ENCODE measurements at regions not wholly inside any gene's neighbourhood (a gene's known extent, or its start where the extent isn't known, plus 50 kb on each side); places are given as distances from the start of the nearest gene placed in this dataset.

DNA sequence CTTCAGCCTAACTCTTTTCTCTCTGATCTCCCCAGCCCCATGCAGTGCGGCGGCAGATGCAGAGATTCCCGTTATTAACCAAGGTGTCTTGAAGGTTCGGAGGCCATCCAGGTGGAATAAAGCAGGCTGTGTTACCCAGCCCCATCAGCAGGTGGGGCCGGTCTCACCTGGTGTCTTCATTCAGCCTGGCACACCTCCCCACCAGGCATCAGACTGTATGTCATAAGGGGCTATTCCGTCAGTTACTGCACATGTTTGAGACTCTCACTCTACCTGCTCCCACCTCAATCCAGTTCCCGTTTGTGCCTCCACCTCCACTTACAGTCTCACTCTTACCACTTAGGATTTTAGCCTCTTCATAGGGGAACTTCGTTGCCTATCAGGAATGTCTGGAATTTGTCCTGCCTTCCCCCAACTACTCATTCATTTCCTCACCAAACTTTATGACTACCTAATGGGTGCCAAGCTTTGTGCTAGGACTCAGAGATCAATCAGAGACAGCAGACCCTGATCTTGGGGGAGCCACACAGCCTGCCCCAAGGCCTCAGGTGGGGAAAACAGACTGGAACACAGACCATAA, 170.2 kb downstream of the PLPP3 start:
- no peak for DNase-seq
- H2BK5ac ChIP-seq (ENCODE audit: low read depth, low read length, poor library complexity, severe bottlenecking) = no peak overlapping the region
- 80% methylated on average over 8 of the region's 8 CpGs for WGBS
- H3K27me3 ChIP-seq (ENCODE audit: control insufficient read depth in 1 of 2, insufficient read depth in 1 of 2, low read length in 2 of 2) = peaks cover 0 to 3% of the 10 kb centered on the region in 2 experiments
- no peak overlapping the region for H3K9ac ChIP-seq (ENCODE audit: low read length)
- H3K4ac ChIP-seq (ENCODE audit: low read depth in 1 of 2, low read length in 2 of 2) = no peak overlapping the region
- no peaks in the 10 kb centered on the region for H3K9me3 ChIP-seq (ENCODE audit: control insufficient read depth, low read length)
- H3K18ac ChIP-seq (ENCODE audit: low read depth in 1 of 2, low read length in 2 of 2) = no peak overlapping the region
- H3K4me1 ChIP-seq (ENCODE audit: control insufficient read depth, insufficient read depth, low read depth, low read length) = no peaks in the 10 kb centered on the region
- H2BK120ac ChIP-seq (ENCODE audit: low read depth, low read length) = no peak overlapping the region
- H3K36me3 ChIP-seq (ENCODE audit: control insufficient read depth in 1 of 2, insufficient read depth in 2 of 2, low read depth in 1 of 2, low read length in 2 of 2) = no peaks in the 10 kb centered on the region
- no peak overlapping the region for H3K27ac ChIP-seq (ENCODE audit: low read length, poor library complexity, severe bottlenecking)
- no peak overlapping the region for H4K91ac ChIP-seq (ENCODE audit: low read length)
- H3K14ac ChIP-seq (ENCODE audit: low read length in 2 of 2) = no peak overlapping the region
- H3K4me3 ChIP-seq (ENCODE audit: insufficient read depth in 1 of 2, low read depth in 1 of 2, low read length in 2 of 2) = no peak overlapping the region
- H2AFZ ChIP-seq (ENCODE audit: low read depth, low read length) = no peak overlapping the region
- H3K4me2 ChIP-seq (ENCODE audit: low read length, poor library complexity, severe bottlenecking) = no peak overlapping the region
- H2BK12ac ChIP-seq (ENCODE audit: low read length in 2 of 2) = no peak overlapping the region
- no peak overlapping the region for H2BK15ac ChIP-seq (ENCODE audit: low read depth, poor library complexity, severe bottlenecking)
- no peak overlapping the region for H3K23ac ChIP-seq (ENCODE audit: low read length in 2 of 2)
- no peaks in the 10 kb centered on the region for H3K79me1 ChIP-seq (replicated peaks; ENCODE audit: low read length, poor library complexity, severe bottlenecking)
- H4K8ac ChIP-seq (ENCODE audit: low read length) = no peak overlapping the region
- H2AK5ac ChIP-seq (ENCODE audit: low read length, severe bottlenecking) = no peak overlapping the region

DNA sequence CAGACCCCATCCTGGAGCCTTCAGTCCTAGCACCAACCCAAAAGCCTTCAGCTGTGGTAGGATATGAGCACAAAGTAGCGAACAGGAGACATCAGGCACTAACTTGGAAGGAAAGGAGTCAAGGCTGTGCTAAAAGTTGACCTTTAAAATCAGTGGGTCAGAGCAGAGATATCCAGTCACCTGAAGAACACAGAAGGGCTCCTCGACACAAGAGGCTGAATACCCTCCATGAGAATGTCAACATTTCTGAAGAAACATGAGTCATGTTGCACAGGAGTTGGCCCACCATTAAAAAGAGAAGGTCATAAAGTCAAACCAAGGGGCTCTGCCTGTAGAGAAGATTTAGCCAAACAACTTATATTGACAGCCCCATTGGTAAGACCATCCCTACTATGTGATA, 172.5 kb downstream of the PLPP3 start:
- Histone ChIP-seq H3K23ac (ENCODE audit: low read length in 2 of 2) (no peak overlapping the region), H2AK5ac (ENCODE audit: low read length, severe bottlenecking) (no peak overlapping the region), H3K27me3 (ENCODE audit: control insufficient read depth in 1 of 2, insufficient read depth in 1 of 2, low read length in 2 of 2) (no peaks in the 10 kb centered on the region), H3K18ac (ENCODE audit: low read depth in 1 of 2, low read length in 2 of 2) (no peak overlapping the region), H4K91ac (ENCODE audit: low read length) (no peak overlapping the region), H2BK120ac (ENCODE audit: low read depth, low read length) (no peak overlapping the region), H4K8ac (ENCODE audit: low read length) (no peak overlapping the region), H3K4ac (ENCODE audit: low read depth in 1 of 2, low read length in 2 of 2) (no peak overlapping the region), H3K4me2 (ENCODE audit: low read length, poor library complexity, severe bottlenecking) (no peak overlapping the region), H3K4me1 (ENCODE audit: control insufficient read depth, insufficient read depth, low read depth, low read length) (no peaks in the 10 kb centered on the region), H3K4me3 (ENCODE audit: insufficient read depth in 1 of 2, low read depth in 1 of 2, low read length in 2 of 2) (no peak overlapping the region), H2BK12ac (ENCODE audit: low read length in 2 of 2) (no peak overlapping the region), H3K27ac (ENCODE audit: low read length, poor library complexity, severe bottlenecking) (no peak overlapping the region), H2AFZ (ENCODE audit: low read depth, low read length) (no peak overlapping the region), H3K79me1 (replicated peaks; ENCODE audit: low read length, poor library complexity, severe bottlenecking) (no peaks in the 10 kb centered on the region), H3K9ac (ENCODE audit: low read length) (no peak overlapping the region), H2BK5ac (ENCODE audit: low read depth, low read length, poor library complexity, severe bottlenecking) (no peak overlapping the region), H2BK15ac (ENCODE audit: low read depth, poor library complexity, severe bottlenecking) (no peak overlapping the region), H3K9me3 (ENCODE audit: control insufficient read depth, low read length) (no peaks in the 10 kb centered on the region), H3K14ac (ENCODE audit: low read length in 2 of 2) (no peak overlapping the region), H3K36me3 (ENCODE audit: control insufficient read depth in 1 of 2, insufficient read depth in 2 of 2, low read depth in 1 of 2, low read length in 2 of 2) (no peaks in the 10 kb centered on the region)
- no peak for DNase-seq
- 52% methylated on average over 2 of the region's 2 CpGs for WGBS

DNA sequence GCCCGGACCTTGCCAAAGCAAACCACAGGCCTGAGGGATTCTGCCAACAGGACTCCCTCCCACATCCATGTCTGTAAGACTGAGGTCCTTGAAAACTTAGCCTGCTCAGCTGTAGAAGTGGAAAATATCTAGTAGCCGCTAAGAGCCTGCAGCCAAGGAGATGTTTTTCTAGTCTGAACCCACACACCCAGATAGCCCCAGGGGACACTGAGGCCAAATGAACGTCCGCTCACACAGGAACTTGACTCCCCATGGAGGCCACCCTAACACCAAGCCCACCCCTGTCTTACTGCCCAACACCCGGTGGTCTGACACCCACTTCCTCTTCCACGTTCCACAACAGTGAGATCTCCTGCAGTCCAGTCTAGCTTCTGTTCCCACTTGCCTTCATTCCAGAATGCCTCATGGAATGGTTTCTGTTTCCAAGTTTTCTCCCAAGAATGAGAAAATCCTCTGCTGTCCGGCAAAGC, 174.8 kb downstream of the PLPP3 start:
- Histone ChIP-seq H2AK5ac (ENCODE audit: low read length, severe bottlenecking) (no peak overlapping the region), H3K4me1 (ENCODE audit: control insufficient read depth, insufficient read depth, low read depth, low read length) (no peaks in the 10 kb centered on the region), H3K4me3 (ENCODE audit: insufficient read depth in 1 of 2, low read depth in 1 of 2, low read length in 2 of 2) (peak overlapping the region in 1 of 2 experiments; percentile 36), H3K27ac (ENCODE audit: low read length, poor library complexity, severe bottlenecking) (no peak overlapping the region), H3K27me3 (ENCODE audit: control insufficient read depth in 1 of 2, insufficient read depth in 1 of 2, low read length in 2 of 2) (no peaks in the 10 kb centered on the region), H3K4ac (ENCODE audit: low read depth in 1 of 2, low read length in 2 of 2) (no peak overlapping the region), H2BK120ac (ENCODE audit: low read depth, low read length) (no peak overlapping the region), H3K9me3 (ENCODE audit: control insufficient read depth, low read length) (no peaks in the 10 kb centered on the region), H3K79me1 (replicated peaks; ENCODE audit: low read length, poor library complexity, severe bottlenecking) (no peaks in the 10 kb centered on the region), H3K23ac (ENCODE audit: low read length in 2 of 2) (no peak overlapping the region), H2BK15ac (ENCODE audit: low read depth, poor library complexity, severe bottlenecking) (no peak overlapping the region), H2BK5ac (ENCODE audit: low read depth, low read length, poor library complexity, severe bottlenecking) (no peak overlapping the region), H4K91ac (ENCODE audit: low read length) (no peak overlapping the region), H3K9ac (ENCODE audit: low read length) (peak overlapping the region; percentile 44), H3K4me2 (ENCODE audit: low read length, poor library complexity, severe bottlenecking) (no peak overlapping the region), H4K8ac (ENCODE audit: low read length) (no peak overlapping the region), H3K36me3 (ENCODE audit: control insufficient read depth in 1 of 2, insufficient read depth in 2 of 2, low read depth in 1 of 2, low read length in 2 of 2) (no peaks in the 10 kb centered on the region), H2AFZ (ENCODE audit: low read depth, low read length) (no peak overlapping the region), H3K18ac (ENCODE audit: low read depth in 1 of 2, low read length in 2 of 2) (no peak overlapping the region), H2BK12ac (ENCODE audit: low read length in 2 of 2) (no peak overlapping the region), H3K14ac (ENCODE audit: low read length in 2 of 2) (no peak overlapping the region)
- 88% methylated on average over 7 of the region's 7 CpGs for WGBS
- no peak for DNase-seq

- no peak overlapping the region for H3K4me2 ChIP-seq (ENCODE audit: low read length, poor library complexity, severe bottlenecking)
- WGBS = 75% methylated on average over 4 of the region's 4 CpGs
- H3K4ac ChIP-seq (ENCODE audit: low read depth in 1 of 2, low read length in 2 of 2) = no peak overlapping the region
- H3K36me3 ChIP-seq (ENCODE audit: control insufficient read depth in 1 of 2, insufficient read depth in 2 of 2, low read depth in 1 of 2, low read length in 2 of 2) = no peaks in the 10 kb centered on the region
- no peaks in the 10 kb centered on the region for H3K79me1 ChIP-seq (replicated peaks; ENCODE audit: low read length, poor library complexity, severe bottlenecking)
- no peaks in the 10 kb centered on the region for H3K9me3 ChIP-seq (ENCODE audit: control insufficient read depth, low read length)
- no peaks in the 10 kb centered on the region for H3K4me1 ChIP-seq (ENCODE audit: control insufficient read depth, insufficient read depth, low read depth, low read length)
- no peak overlapping the region for H3K23ac ChIP-seq (ENCODE audit: low read length in 2 of 2)
- H2BK15ac ChIP-seq (ENCODE audit: low read depth, poor library complexity, severe bottlenecking) = no peak overlapping the region
- H3K27me3 ChIP-seq (ENCODE audit: control insufficient read depth in 1 of 2, insufficient read depth in 1 of 2, low read length in 2 of 2) = no peaks in the 10 kb centered on the region
- no peak overlapping the region for H3K14ac ChIP-seq (ENCODE audit: low read length in 2 of 2)
- H2BK120ac ChIP-seq (ENCODE audit: low read depth, low read length) = no peak overlapping the region
- no peak overlapping the region for H2AFZ ChIP-seq (ENCODE audit: low read depth, low read length)
- H2AK5ac ChIP-seq (ENCODE audit: low read length, severe bottlenecking) = no peak overlapping the region
- no peak overlapping the region for H3K27ac ChIP-seq (ENCODE audit: low read length, poor library complexity, severe bottlenecking)
- H3K4me3 ChIP-seq (ENCODE audit: insufficient read depth in 1 of 2, low read depth in 1 of 2, low read length in 2 of 2) = peak overlapping the region in 1 of 2 experiments; percentile 36
- H4K8ac ChIP-seq (ENCODE audit: low read length) = no peak overlapping the region
- DNase-seq = no peak
- H4K91ac ChIP-seq (ENCODE audit: low read length) = no peak overlapping the region
- H2BK12ac ChIP-seq (ENCODE audit: low read length in 2 of 2) = no peak overlapping the region
- no peak overlapping the region for H2BK5ac ChIP-seq (ENCODE audit: low read depth, low read length, poor library complexity, severe bottlenecking)
- H3K18ac ChIP-seq (ENCODE audit: low read depth in 1 of 2, low read length in 2 of 2) = no peak overlapping the region
- peak overlapping the region; percentile 44 for H3K9ac ChIP-seq (ENCODE audit: low read length)
These were observed 175.3 kb downstream of the PLPP3 start for GRCh38 chr1:56404066-56404465.
